ENCODE measurements at regions not wholly inside any gene's neighbourhood (a gene's known extent, or its start where the extent isn't known, plus 50 kb on each side); places are given as distances from the start of the nearest gene placed in this dataset.
"Not testable (repeated sequence)": the region's sequence is repeated elsewhere in the genome, so short reads cannot be mapped to it uniquely, and the experiment has no call there.

DNA sequence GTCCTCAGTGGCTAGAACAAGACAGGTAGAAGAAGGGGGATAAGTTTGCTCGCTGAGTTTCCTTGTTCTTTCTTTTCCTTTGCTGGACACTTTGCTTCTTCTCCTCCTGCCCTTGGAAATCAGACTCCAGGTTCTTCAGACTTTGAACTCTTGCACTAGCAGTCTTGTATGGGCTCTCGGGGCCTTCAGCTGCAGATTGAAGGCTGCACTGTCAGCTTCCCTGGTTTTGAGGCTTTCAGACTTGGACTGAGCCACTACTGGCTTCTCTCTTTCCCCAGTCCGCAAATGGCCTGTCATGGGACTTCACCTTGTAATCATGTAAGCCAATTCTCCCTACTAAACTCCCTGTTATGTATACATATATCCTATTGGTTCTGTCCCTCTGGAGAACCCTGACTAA, 379.8 kb downstream of the NDFIP2 start:
- no peak for DNase-seq

GRCh38 chr13:79859756-79860155, 378.8 kb downstream of the NDFIP2 start:
- no peak for DNase-seq

GRCh38 chr13:79853251-79853650, 372.3 kb downstream of the NDFIP2 start:
- no peak for DNase-seq

GRCh38 chr13:79851318-79851717, 370.4 kb downstream of the NDFIP2 start:
- DNase-seq: no peak

DNA sequence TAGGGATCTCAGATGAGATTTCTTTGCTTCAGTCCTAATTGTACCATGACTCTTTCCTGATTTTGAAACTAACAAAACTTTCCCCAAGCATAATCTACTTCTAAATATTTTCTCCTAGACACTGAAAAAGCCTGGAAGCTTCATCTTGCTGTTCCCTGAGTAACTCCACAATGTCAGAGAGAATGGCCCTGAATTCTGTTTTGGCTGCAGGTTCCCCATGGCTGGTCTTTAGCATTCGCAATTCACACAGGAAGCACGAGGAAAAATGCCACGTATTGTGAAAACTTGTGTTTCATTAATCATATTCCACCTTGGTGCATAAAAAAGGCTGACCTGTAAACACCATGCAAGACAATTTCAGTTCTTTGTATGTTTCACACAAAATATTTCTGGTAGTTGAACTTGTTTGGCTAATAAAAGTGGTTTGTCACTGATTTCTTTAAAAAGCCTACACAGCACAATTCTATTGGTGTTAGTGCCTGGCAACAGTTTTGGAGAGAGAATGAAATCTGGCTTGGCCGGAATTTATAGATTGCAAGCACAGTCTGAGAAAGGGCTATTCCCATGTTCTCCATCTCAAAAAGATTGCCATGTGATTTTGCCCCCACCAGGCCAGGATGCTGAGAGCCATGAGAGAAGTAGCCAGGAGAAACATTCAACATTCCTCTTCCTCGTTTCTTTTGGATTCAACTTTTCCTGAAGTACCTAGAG, 367.1 kb downstream of the NDFIP2 start:
- DNase-seq: no peak

- no peak for DNase-seq
Measured at GRCh38 chr13:79846386-79846785, 365.4 kb downstream of the NDFIP2 start.

- DNase-seq: no peak
Measured at GRCh38 chr13:79837741-79838450, 356.9 kb downstream of the NDFIP2 start.

- DNase-seq: not testable (repeated sequence)
Measured at GRCh38 chr13:79836121-79836520, 355.2 kb downstream of the NDFIP2 start.

DNA sequence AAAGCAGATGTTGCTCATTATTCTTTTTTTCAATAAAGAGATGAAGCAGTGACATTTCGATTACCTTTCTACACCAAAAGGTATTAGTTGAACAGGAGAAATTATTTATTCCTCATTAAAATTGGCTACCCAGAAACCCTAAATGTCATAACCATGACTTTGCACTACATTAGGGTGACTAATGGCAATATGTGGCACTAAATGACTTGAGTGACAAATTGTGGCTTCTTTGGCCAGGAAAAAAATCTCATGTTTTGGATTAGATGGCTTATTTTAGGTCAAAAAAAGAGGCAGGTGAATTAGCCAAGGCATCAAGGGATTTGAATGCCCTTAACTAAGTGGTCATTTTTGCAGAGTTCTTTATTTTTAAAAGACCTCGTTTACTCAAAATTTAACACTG, 353.9 kb downstream of the NDFIP2 start:
- DNase-seq: no peak

- DNase-seq: no peak
Measured at GRCh38 chr13:79833991-79834390, 353.0 kb downstream of the NDFIP2 start.

GRCh38 chr13:79831556-79831955, 350.6 kb downstream of the NDFIP2 start:
- no peak for DNase-seq

- no peak for DNase-seq
Measured at GRCh38 chr13:79830945-79831344, 350.0 kb downstream of the NDFIP2 start.

- no peak for DNase-seq
Measured at GRCh38 chr13:79830426-79830825, 349.5 kb downstream of the NDFIP2 start.

- no peak for DNase-seq
Measured at GRCh38 chr13:79829880-79830279, 348.9 kb downstream of the NDFIP2 start.

DNA sequence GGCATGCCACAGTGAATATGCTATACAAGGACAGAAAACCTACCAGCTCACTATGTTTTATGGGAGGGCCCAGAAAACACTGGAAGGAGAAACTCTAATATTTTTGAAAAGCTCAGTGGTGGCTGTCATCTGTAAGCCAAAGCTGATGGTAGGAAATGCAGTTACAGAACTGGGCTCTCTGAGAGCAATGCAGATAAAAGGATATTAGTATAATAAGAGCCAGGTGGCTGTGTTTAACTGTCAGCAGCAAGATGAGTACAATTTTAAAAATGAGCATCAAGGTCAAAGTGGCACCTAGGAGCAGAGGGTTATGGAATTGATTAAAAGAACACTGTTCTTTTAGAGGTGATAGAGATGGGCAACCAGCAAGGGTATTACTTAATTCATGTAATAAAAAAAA, 345.0 kb downstream of the NDFIP2 start:
- DNase-seq: no peak

GRCh38 chr13:79815041-79815440, 334.1 kb downstream of the NDFIP2 start:
- no peak for DNase-seq

- no peak for DNase-seq
Measured at GRCh38 chr13:79812070-79812850, 331.3 kb downstream of the NDFIP2 start.

DNA sequence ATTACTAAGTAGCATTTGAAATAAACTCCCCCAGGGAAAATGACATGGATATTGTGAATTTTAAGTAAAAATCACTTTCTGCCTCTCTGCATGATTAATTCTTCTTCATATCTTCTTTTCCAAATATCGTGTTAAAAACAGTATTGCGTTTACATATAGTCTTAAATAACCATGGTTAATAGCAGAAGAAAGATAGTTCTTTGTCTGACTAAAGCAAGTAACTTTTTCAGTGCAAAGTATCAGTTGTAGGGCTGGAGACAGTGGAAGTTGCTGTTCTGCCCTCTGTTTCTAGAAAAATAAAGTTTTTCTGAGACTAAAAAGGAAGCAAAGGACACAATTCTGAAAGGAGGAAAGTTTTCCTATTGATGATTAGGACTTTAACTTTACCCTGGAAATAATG, 330.2 kb downstream of the NDFIP2 start:
- DNase-seq: no peak

- DNase-seq: no peak
Measured at GRCh38 chr13:79810669-79811068, 329.7 kb downstream of the NDFIP2 start.

GRCh38 chr13:79810018-79810417, 329.1 kb downstream of the NDFIP2 start:
- no peak for DNase-seq

GRCh38 chr13:79808475-79808874, 327.5 kb downstream of the NDFIP2 start:
- no peak for DNase-seq

DNA sequence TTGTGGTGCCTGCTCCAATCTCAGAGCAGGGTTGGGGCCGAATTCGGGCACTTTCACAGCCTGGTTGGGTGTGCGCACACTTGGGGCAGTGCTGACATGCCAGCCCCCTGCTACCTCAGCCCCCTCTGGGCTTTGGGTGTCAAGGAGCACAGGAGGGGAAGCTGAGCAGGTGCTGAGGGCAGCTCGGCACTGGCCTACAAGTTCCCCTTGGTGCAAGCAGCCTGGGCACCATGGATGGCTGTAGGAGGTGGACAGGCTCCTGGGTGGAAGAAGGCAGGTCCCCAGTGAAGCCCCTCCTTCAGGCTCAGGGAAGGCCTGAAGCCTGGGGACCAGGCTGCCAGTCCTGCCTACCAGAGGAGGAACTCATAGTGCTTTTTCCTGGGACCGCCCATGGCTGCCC, 326.6 kb downstream of the NDFIP2 start:
- no peak for DNase-seq

- no peak for DNase-seq
Measured at GRCh38 chr13:79806821-79807220, 325.9 kb downstream of the NDFIP2 start.

DNA sequence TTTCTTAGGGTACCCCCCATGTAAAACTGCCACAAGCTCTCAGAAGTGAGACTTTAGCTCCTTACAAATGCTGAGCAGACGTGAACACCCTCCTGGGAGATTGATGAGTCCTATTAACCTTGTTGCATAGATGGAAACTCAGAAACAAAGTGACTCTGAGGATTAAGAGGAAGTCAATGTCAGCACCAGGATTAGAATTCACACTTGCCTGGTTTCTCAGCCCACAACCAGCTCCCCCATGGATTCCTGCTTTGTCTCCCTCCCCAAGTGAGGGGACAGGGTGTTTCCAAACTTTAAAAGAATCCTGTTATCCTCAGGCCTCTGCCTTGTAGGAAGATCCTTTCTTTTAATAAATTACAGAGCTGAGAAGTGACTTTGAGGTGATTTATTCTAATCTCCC, 324.4 kb downstream of the NDFIP2 start:
- no peak for DNase-seq
